NB4 (cell line): ENCODE measurements at regions not wholly inside any gene's neighbourhood (a gene's known extent, or its start where the extent isn't known, plus 50 kb on each side); places are given as distances from the start of the nearest gene placed in this dataset.
A peak's percentile ranks its signal among the peaks of the same experiment; 100 is the strongest.

Source experiments
- DNase-seq: peaks from one replicate; pipeline ENCODE4 v3.0.0; 2010; ENCODE audit warnings: low read depth
- H3K4me3 ChIP-seq: one replicate; pipeline ENCODE4 v1.5.1; 2011; ENCODE audit warnings: mild to moderate bottlenecking, low read depth, low read length, moderate library complexity
- CTCF ChIP-seq: IDR thresholded peaks from one replicate; pipeline ENCODE4 v1.5.1; 2012; ENCODE audit warnings: low read depth, low read length
- MAX ChIP-seq: IDR thresholded peaks from 2 replicates; pipeline ENCODE4 v1.6.1; 2011; ENCODE audit warnings: low read depth, low read length
- MYC ChIP-seq: IDR thresholded peaks from 2 replicates; pipeline ENCODE4 v1.6.1; 2011; ENCODE audit warnings: low read depth, low read length
- POLR2A ChIP-seq: IDR thresholded peaks from 2 replicates; pipeline ENCODE4 v1.6.1; 2011; ENCODE audit warnings: mild to moderate bottlenecking; ENCODE audit not compliant: insufficient read length; ENCODE audit errors: extremely low read depth

- DNase-seq: peak; percentile 61
- no peak overlapping the region for H3K4me3 ChIP-seq
- TF ChIP-seq CTCF (no peak), POLR2A (no peak), MYC (no peak), MAX (no peak)
Observed at GRCh38 chr7:118312051-118312450, 87.5 kb downstream of the ANKRD7 start.

- TF ChIP-seq MYC: no peak
- no peak for TF ChIP-seq MAX
- no peak for TF ChIP-seq POLR2A
- TF ChIP-seq CTCF: no peak
- DNase-seq: peak; percentile 47
- H3K4me3 ChIP-seq: no peak overlapping the region
Observed at GRCh38 chr7:118312966-118313365, 88.5 kb downstream of the ANKRD7 start.

- TF ChIP-seq MAX (no peak), CTCF (no peak), MYC (no peak), POLR2A (no peak)
- no peak overlapping the region for H3K4me3 ChIP-seq
- DNase-seq: no peak
Observed at GRCh38 chr7:118324790-118325449, 100.4 kb downstream of the ANKRD7 start.

- no peak for DNase-seq
- TF ChIP-seq MAX (no peak), CTCF (no peak), POLR2A (no peak), MYC (no peak)
- H3K4me3 ChIP-seq: no peak overlapping the region
Observed at GRCh38 chr7:118325450-118325808, 100.9 kb downstream of the ANKRD7 start.

GRCh38 chr7:118327174-118327573, 102.7 kb downstream of the ANKRD7 start:
- DNase-seq: no peak
- no peak for TF ChIP-seq MYC
- TF ChIP-seq MAX: no peak
- TF ChIP-seq CTCF: no peak
- no peak for TF ChIP-seq POLR2A
- H3K4me3 ChIP-seq: no peak overlapping the region

GRCh38 chr7:118328505-118329211, 104.2 kb downstream of the ANKRD7 start:
- no peak for TF ChIP-seq MYC
- TF ChIP-seq MAX: no peak
- TF ChIP-seq CTCF: no peak
- no peak for TF ChIP-seq POLR2A
- DNase-seq: no peak
- no peak overlapping the region for H3K4me3 ChIP-seq
